ENCODE measurements at regions not wholly inside any gene's neighbourhood (a gene's known extent, or its start where the extent isn't known, plus 50 kb on each side); places are given as distances from the start of the nearest gene placed in this dataset.

- FAIRE-seq (no peak), DNase-seq (ENCODE audit: insufficient read length, low spot score) (no peak)
- TF ChIP-seq POLR2A (IDR thresholded peaks at IDR 0.05; ENCODE audit: low read depth, low read length): no peak
- no peak for TF ChIP-seq POU2F2 (IDR thresholded peaks at IDR 0.05; ENCODE audit: low read depth, low read length)
- no peak for TF ChIP-seq TAF1 (IDR thresholded peaks at IDR 0.05; ENCODE audit: low read depth, low read length)
- TF ChIP-seq POLR2AphosphoS5 (IDR thresholded peaks at IDR 0.05; ENCODE audit: low read depth, low read length): no peak
- no peak for TF ChIP-seq PAX5 (IDR thresholded peaks at IDR 0.05; ENCODE audit: insufficient read depth, low read length, severe bottlenecking)
- TF ChIP-seq SPI1 (IDR thresholded peaks at IDR 0.05; ENCODE audit: low read depth, low read length): no peak
These were observed 384.5 kb upstream of the HSF2 start for GRCh38 chr6:122014961-122015360.

- FAIRE-seq: no peak
- TF ChIP-seq POLR2AphosphoS5 (IDR thresholded peaks at IDR 0.05; ENCODE audit: low read depth, low read length) (no peak), POU2F2 (IDR thresholded peaks at IDR 0.05; ENCODE audit: low read depth, low read length) (no peak), POLR2A (IDR thresholded peaks at IDR 0.05; ENCODE audit: low read depth, low read length) (no peak), TAF1 (IDR thresholded peaks at IDR 0.05; ENCODE audit: low read depth, low read length) (no peak), SPI1 (IDR thresholded peaks at IDR 0.05; ENCODE audit: low read depth, low read length) (no peak), PAX5 (IDR thresholded peaks at IDR 0.05; ENCODE audit: insufficient read depth, low read length, severe bottlenecking) (no peak)
- DNase-seq (ENCODE audit: insufficient read length, low spot score): no peak
These were observed 378.7 kb upstream of the HSF2 start for GRCh38 chr6:122020588-122021264.

GRCh38 chr6:122025104-122025503 is 374.3 kb upstream of the HSF2 start:
- DNase-seq (ENCODE audit: insufficient read length, low spot score) (no peak), FAIRE-seq (no peak)
- TF ChIP-seq SPI1 (IDR thresholded peaks at IDR 0.05; ENCODE audit: low read depth, low read length) (no peak), PAX5 (IDR thresholded peaks at IDR 0.05; ENCODE audit: insufficient read depth, low read length, severe bottlenecking) (no peak), TAF1 (IDR thresholded peaks at IDR 0.05; ENCODE audit: low read depth, low read length) (no peak), POU2F2 (IDR thresholded peaks at IDR 0.05; ENCODE audit: low read depth, low read length) (no peak), POLR2A (IDR thresholded peaks at IDR 0.05; ENCODE audit: low read depth, low read length) (no peak), POLR2AphosphoS5 (IDR thresholded peaks at IDR 0.05; ENCODE audit: low read depth, low read length) (no peak)

- FAIRE-seq (no peak), DNase-seq (ENCODE audit: insufficient read length, low spot score) (no peak)
- TF ChIP-seq POU2F2 (IDR thresholded peaks at IDR 0.05; ENCODE audit: low read depth, low read length): no peak
- TF ChIP-seq TAF1 (IDR thresholded peaks at IDR 0.05; ENCODE audit: low read depth, low read length): no peak
- TF ChIP-seq PAX5 (IDR thresholded peaks at IDR 0.05; ENCODE audit: insufficient read depth, low read length, severe bottlenecking): no peak
- TF ChIP-seq SPI1 (IDR thresholded peaks at IDR 0.05; ENCODE audit: low read depth, low read length): no peak
- no peak for TF ChIP-seq POLR2A (IDR thresholded peaks at IDR 0.05; ENCODE audit: low read depth, low read length)
- TF ChIP-seq POLR2AphosphoS5 (IDR thresholded peaks at IDR 0.05; ENCODE audit: low read depth, low read length): no peak
These were observed 372.7 kb upstream of the HSF2 start for GRCh38 chr6:122026582-122027369.

GRCh38 chr6:122028933-122029522 is 370.4 kb upstream of the HSF2 start:
- DNase-seq (ENCODE audit: insufficient read length, low spot score) (no peak), FAIRE-seq (no peak)
- TF ChIP-seq TAF1 (IDR thresholded peaks at IDR 0.05; ENCODE audit: low read depth, low read length) (no peak), POLR2AphosphoS5 (IDR thresholded peaks at IDR 0.05; ENCODE audit: low read depth, low read length) (no peak), POLR2A (IDR thresholded peaks at IDR 0.05; ENCODE audit: low read depth, low read length) (no peak), POU2F2 (IDR thresholded peaks at IDR 0.05; ENCODE audit: low read depth, low read length) (no peak), SPI1 (IDR thresholded peaks at IDR 0.05; ENCODE audit: low read depth, low read length) (no peak), PAX5 (IDR thresholded peaks at IDR 0.05; ENCODE audit: insufficient read depth, low read length, severe bottlenecking) (no peak)

GRCh38 chr6:122033564-122034181 is 365.8 kb upstream of the HSF2 start:
- TF ChIP-seq PAX5 (IDR thresholded peaks at IDR 0.05; ENCODE audit: insufficient read depth, low read length, severe bottlenecking) (no peak), POLR2A (IDR thresholded peaks at IDR 0.05; ENCODE audit: low read depth, low read length) (no peak), TAF1 (IDR thresholded peaks at IDR 0.05; ENCODE audit: low read depth, low read length) (no peak), SPI1 (IDR thresholded peaks at IDR 0.05; ENCODE audit: low read depth, low read length) (no peak), POU2F2 (IDR thresholded peaks at IDR 0.05; ENCODE audit: low read depth, low read length) (no peak), POLR2AphosphoS5 (IDR thresholded peaks at IDR 0.05; ENCODE audit: low read depth, low read length) (no peak)
- FAIRE-seq (peak; percentile 79), DNase-seq (ENCODE audit: insufficient read length, low spot score) (no peak)

GRCh38 chr6:122035173-122035572 is 364.3 kb upstream of the HSF2 start:
- no peak for TF ChIP-seq TAF1 (IDR thresholded peaks at IDR 0.05; ENCODE audit: low read depth, low read length)
- FAIRE-seq: no peak
- no peak for DNase-seq (ENCODE audit: insufficient read length, low spot score)

- TF ChIP-seq SPI1 (IDR thresholded peaks at IDR 0.05; ENCODE audit: low read depth, low read length) (no peak), TAF1 (IDR thresholded peaks at IDR 0.05; ENCODE audit: low read depth, low read length) (no peak), PAX5 (IDR thresholded peaks at IDR 0.05; ENCODE audit: insufficient read depth, low read length, severe bottlenecking) (no peak), POU2F2 (IDR thresholded peaks at IDR 0.05; ENCODE audit: low read depth, low read length) (no peak), POLR2A (IDR thresholded peaks at IDR 0.05; ENCODE audit: low read depth, low read length) (no peak), POLR2AphosphoS5 (IDR thresholded peaks at IDR 0.05; ENCODE audit: low read depth, low read length) (no peak)
- DNase-seq (ENCODE audit: insufficient read length, low spot score) (no peak), FAIRE-seq (no peak)
These were observed 359.2 kb upstream of the HSF2 start for GRCh38 chr6:122040261-122040660.

- TF ChIP-seq SPI1 (IDR thresholded peaks at IDR 0.05; ENCODE audit: low read depth, low read length): no peak
- FAIRE-seq: no peak
These were observed 357.1 kb upstream of the HSF2 start for GRCh38 chr6:122042380-122042779.

More at GRCh38 chr6:122042380-122042779, 357.1 kb upstream of the HSF2 start:
- no peak for DNase-seq (ENCODE audit: insufficient read length, low spot score)
